ENCODE measurements at regions not wholly inside any gene's neighbourhood (a gene's known extent, or its start where the extent isn't known, plus 50 kb on each side); places are given as distances from the start of the nearest gene placed in this dataset.

- FAIRE-seq (no peak), DNase-seq (ENCODE audit: low read depth, low spot score) (no peak)
- H3K4me2 ChIP-seq (ENCODE audit: insufficient read depth, low read length) = no peak overlapping the region
- no peaks in the 10 kb centered on the region for H4K20me1 ChIP-seq (replicated peaks; ENCODE audit: control insufficient read depth, extremely low read depth, insufficient read depth, low read length)
- TF ChIP-seq JUN (IDR thresholded peaks at IDR 0.05; ENCODE audit: borderline replicate concordance, insufficient read depth, insufficient read length, low read depth) = no peak
- no peak for TF ChIP-seq MYC (IDR thresholded peaks at IDR 0.05; ENCODE audit: low read depth, low read length)
- TF ChIP-seq EZH2 (IDR thresholded peaks at IDR 0.05; ENCODE audit: borderline replicate concordance, low read depth, low read length, severe bottlenecking) = no peak
- no peak for TF ChIP-seq POLR2A (IDR thresholded peaks at IDR 0.05; ENCODE audit: low read depth, low read length)
- TF ChIP-seq MAX (IDR thresholded peaks at IDR 0.05; ENCODE audit: insufficient read depth, insufficient read length) = no peak
- TF ChIP-seq FOS (IDR thresholded peaks at IDR 0.05; ENCODE audit: borderline replicate concordance, insufficient read depth, low read length) = no peak
- TF ChIP-seq GATA2 (IDR thresholded peaks at IDR 0.05; ENCODE audit: insufficient read depth, insufficient read length, low read depth, low read length) = no peak
- TF ChIP-seq POLR2AphosphoS5 (IDR thresholded peaks at IDR 0.05; ENCODE audit: insufficient read depth, low read depth, low read length) = no peak
- TF ChIP-seq CTCF (IDR thresholded peaks at IDR 0.05; ENCODE audit: extremely low read depth in 1 of 2, insufficient read depth in 1 of 2, low read depth in 1 of 2, low read length in 2 of 2) = no peak
- H3K4me1 ChIP-seq (ENCODE audit: control insufficient read depth, extremely low read depth, insufficient read depth, low read length) = peaks cover 3% of the 10 kb centered on the region
- no peak overlapping the region for H2AFZ ChIP-seq (ENCODE audit: low read depth, low read length)
- no peaks in the 10 kb centered on the region for H3K79me2 ChIP-seq (ENCODE audit: control insufficient read depth, insufficient read depth, low read length)
- H3K9me3 ChIP-seq (replicated peaks; ENCODE audit: control insufficient read depth, insufficient read depth, low read length) = no peaks in the 10 kb centered on the region
- intact Hi-C loops (cut with micrococcal nuclease) (no loop called here), dilution Hi-C loops (cut with MboI; ENCODE audit: extremely low pct_ligation_motif_present, low sequenced_read_pairs) (no loop called here)
- no peaks in the 10 kb centered on the region for H3K36me3 ChIP-seq (ENCODE audit: control insufficient read depth in 2 of 2, extremely low read depth in 1 of 2, insufficient read depth in 2 of 2, low read length in 2 of 2)
- no peaks in the 10 kb centered on the region for H3K9me1 ChIP-seq (replicated peaks; ENCODE audit: control insufficient read depth, extremely low read depth, insufficient read depth, low read length)
- POLR2A ChIA-PET = no interaction called here
- no peaks in the 10 kb centered on the region for H3K27me3 ChIP-seq (ENCODE audit: control insufficient read depth in 2 of 2, insufficient read depth in 2 of 2, low read length in 2 of 2)
- H3K27ac ChIP-seq (ENCODE audit: insufficient read depth, low read depth, low read length) = no peak overlapping the region
- CTCF ChIA-PET = no interaction called here
- no peak overlapping the region for H3K9ac ChIP-seq (replicated peaks; ENCODE audit: extremely low read depth, insufficient read depth, low read length)
- no TSS peak for BruUV-seq (replicated peaks)
- no peak overlapping the region for H3K4me3 ChIP-seq (replicated peaks in 1 of 3; ENCODE audit: insufficient read depth in 1 of 3, low read depth in 1 of 3, low read length in 3 of 3)
Observed at GRCh38 chr2:138228101-138228500, 263.8 kb downstream of the HNMT start.

All from endothelial cell of umbilical vein (primary cell).